ENCODE measurements at regions not wholly inside any gene's neighbourhood (a gene's known extent, or its start where the extent isn't known, plus 50 kb on each side); places are given as distances from the start of the nearest gene placed in this dataset.

GRCh38 chr7:46814516-46815250 lies 767.2 kb downstream of the TNS3 start:
- no peak for DNase-seq (ENCODE audit: unreplicated experiment)
- H3K36me3 Mint-ChIP-seq (ENCODE audit: insufficient read depth, unreplicated experiment), result no peaks in the 10 kb centered on the region
- H3K9me3 Mint-ChIP-seq (ENCODE audit: unreplicated experiment), result peaks cover 12% of the 10 kb centered on the region
- H3K27me3 Mint-ChIP-seq (ENCODE audit: insufficient read depth, unreplicated experiment), result no peaks in the 10 kb centered on the region
- intact Hi-C loops (cut with micrococcal nuclease), result no loop called here
- BruUV-seq (replicated peaks), result no TSS peak
- no peaks in the 10 kb centered on the region for H3K4me1 Mint-ChIP-seq (ENCODE audit: insufficient read depth, unreplicated experiment)
- POLR2A ChIA-PET, result interaction anchor here (0.8 kb wide), 1 partner anchor 62 kb away, joined by 4 read pairs; no protein-coding TSS in a partner anchor
- no peak overlapping the region for H3K4me3 Mint-ChIP-seq (ENCODE audit: unreplicated experiment)
- H3K27ac Mint-ChIP-seq (ENCODE audit: low read depth, unreplicated experiment), result no peak overlapping the region
- TF ChIP-seq CTCF (IDR thresholded peaks at IDR 0.05; ENCODE audit: unreplicated experiment), result no peak
- CTCF ChIA-PET, result interaction anchor here (0.6 to 1.2 kb wide), 2 partner anchors 9 to 435 kb away, joined by 3 to 4 read pairs; no protein-coding TSS in a partner anchor

- H3K27ac Mint-ChIP-seq (ENCODE audit: low read depth, unreplicated experiment), result no peak overlapping the region
- intact Hi-C loops (cut with micrococcal nuclease), result no loop called here
- no peaks in the 10 kb centered on the region for H3K36me3 Mint-ChIP-seq (ENCODE audit: insufficient read depth, unreplicated experiment)
- no peak for TF ChIP-seq CTCF (IDR thresholded peaks at IDR 0.05; ENCODE audit: unreplicated experiment)
- BruUV-seq (replicated peaks), result no TSS peak
- DNase-seq (ENCODE audit: unreplicated experiment), result no peak
- POLR2A ChIA-PET, result interaction anchor here (0.6 kb wide), 1 partner anchor 175 kb away, joined by 5 read pairs; no protein-coding TSS in a partner anchor
- no peaks in the 10 kb centered on the region for H3K4me1 Mint-ChIP-seq (ENCODE audit: insufficient read depth, unreplicated experiment)
- H3K27me3 Mint-ChIP-seq (ENCODE audit: insufficient read depth, unreplicated experiment), result no peaks in the 10 kb centered on the region
- CTCF ChIA-PET, result no interaction called here
- H3K4me3 Mint-ChIP-seq (ENCODE audit: unreplicated experiment), result no peak overlapping the region
- peaks cover 8% of the 10 kb centered on the region for H3K9me3 Mint-ChIP-seq (ENCODE audit: unreplicated experiment)
Observed at GRCh38 chr7:46812101-46812675, 769.7 kb downstream of the TNS3 start.

- Mint-ChIP-seq H3K4me3 (ENCODE audit: unreplicated experiment) (no peak overlapping the region), H3K36me3 (ENCODE audit: insufficient read depth, unreplicated experiment) (no peaks in the 10 kb centered on the region), H3K27ac (ENCODE audit: low read depth, unreplicated experiment) (no peak overlapping the region), H3K27me3 (ENCODE audit: insufficient read depth, unreplicated experiment) (no peaks in the 10 kb centered on the region), H3K4me1 (ENCODE audit: insufficient read depth, unreplicated experiment) (no peaks in the 10 kb centered on the region), H3K9me3 (ENCODE audit: unreplicated experiment) (peaks cover 1% of the 10 kb centered on the region)
- ChIA-PET CTCF (no interaction called here), POLR2A (interaction anchor here (0.6 kb wide), 1 partner anchor 176 kb away, joined by 5 read pairs; no protein-coding TSS in a partner anchor)
- BruUV-seq (replicated peaks), result no TSS peak
- intact Hi-C loops (cut with micrococcal nuclease), result no loop called here
- TF ChIP-seq CTCF (IDR thresholded peaks at IDR 0.05; ENCODE audit: unreplicated experiment), result no peak
- DNase-seq (ENCODE audit: unreplicated experiment), result peak; percentile 34
Observed at GRCh38 chr7:46811529-46811928, 770.4 kb downstream of the TNS3 start.

GRCh38 chr7:46810986-46811385 lies 770.9 kb downstream of the TNS3 start:
- no peaks in the 10 kb centered on the region for H3K9me3 Mint-ChIP-seq (ENCODE audit: unreplicated experiment)
- H3K27me3 Mint-ChIP-seq (ENCODE audit: insufficient read depth, unreplicated experiment), result no peaks in the 10 kb centered on the region
- CTCF ChIA-PET, result no interaction called here
- H3K36me3 Mint-ChIP-seq (ENCODE audit: insufficient read depth, unreplicated experiment), result no peaks in the 10 kb centered on the region
- no peak overlapping the region for H3K4me3 Mint-ChIP-seq (ENCODE audit: unreplicated experiment)
- no peaks in the 10 kb centered on the region for H3K4me1 Mint-ChIP-seq (ENCODE audit: insufficient read depth, unreplicated experiment)
- no peak for DNase-seq (ENCODE audit: unreplicated experiment)
- intact Hi-C loops (cut with micrococcal nuclease), result no loop called here
- no TSS peak for BruUV-seq (replicated peaks)
- H3K27ac Mint-ChIP-seq (ENCODE audit: low read depth, unreplicated experiment), result no peak overlapping the region
- no peak for TF ChIP-seq CTCF (IDR thresholded peaks at IDR 0.05; ENCODE audit: unreplicated experiment)
- POLR2A ChIA-PET, result no interaction called here
